ENCODE measurements at regions not wholly inside any gene's neighbourhood (a gene's known extent, or its start where the extent isn't known, plus 50 kb on each side); places are given as distances from the start of the nearest gene placed in this dataset.

DNA sequence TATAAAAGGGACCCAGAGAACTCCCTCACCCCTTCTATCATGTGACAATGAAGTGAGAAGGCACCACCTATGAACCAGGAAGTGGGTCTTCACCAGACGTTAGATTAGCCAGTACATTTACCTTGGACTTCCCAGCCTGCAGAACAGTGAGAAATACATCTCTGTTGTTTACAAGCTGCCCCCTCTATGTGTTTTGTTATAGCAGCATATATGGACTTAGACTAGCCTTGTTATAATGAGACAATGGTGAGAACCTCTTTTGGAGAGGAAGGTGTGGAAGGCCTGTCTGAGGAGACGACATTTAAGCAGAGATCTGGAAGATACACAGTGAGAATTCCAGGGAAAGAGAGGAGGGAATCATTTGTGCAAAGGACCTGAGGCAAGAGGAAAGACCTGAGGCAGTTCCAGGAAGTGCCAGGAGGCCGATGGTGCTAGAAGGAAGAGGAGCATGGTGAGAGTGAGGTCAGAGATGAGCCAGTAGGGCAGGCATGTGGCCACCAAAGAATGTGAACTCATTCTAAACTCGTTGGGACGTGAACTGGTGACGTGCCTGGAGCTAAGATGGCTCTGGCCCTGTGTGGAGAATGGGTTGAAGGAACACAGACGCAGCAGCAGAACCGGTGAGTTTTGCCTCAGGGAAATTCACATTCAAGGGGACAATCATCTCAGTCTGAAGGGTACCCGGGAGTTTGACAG lies 98.9 kb upstream of the IRF2BP2 start:
- no peak for DNase-seq

GRCh38 chr1:234707641-234708040 lies 97.7 kb upstream of the IRF2BP2 start:
- no peak for DNase-seq

DNA sequence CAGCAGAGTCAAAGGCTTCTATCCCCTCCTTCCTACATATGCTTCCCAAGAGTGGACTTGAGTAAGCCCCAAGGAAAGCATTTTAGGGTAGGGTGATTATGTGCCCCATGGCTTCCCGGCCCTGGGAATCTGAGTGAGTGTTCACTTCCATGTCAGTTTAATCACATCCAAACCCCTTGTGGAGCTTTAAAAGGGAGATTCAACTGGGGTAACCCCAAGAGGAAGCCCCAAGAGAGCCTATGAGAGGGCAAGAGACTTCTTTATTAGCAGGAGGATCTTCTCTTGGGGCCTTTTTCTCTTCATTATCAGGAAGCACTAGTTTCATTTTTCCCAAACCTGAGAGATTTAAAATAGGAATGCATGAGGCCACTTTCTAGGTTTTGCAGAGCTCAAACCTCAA lies 97.0 kb upstream of the IRF2BP2 start:
- no peak for DNase-seq

DNA sequence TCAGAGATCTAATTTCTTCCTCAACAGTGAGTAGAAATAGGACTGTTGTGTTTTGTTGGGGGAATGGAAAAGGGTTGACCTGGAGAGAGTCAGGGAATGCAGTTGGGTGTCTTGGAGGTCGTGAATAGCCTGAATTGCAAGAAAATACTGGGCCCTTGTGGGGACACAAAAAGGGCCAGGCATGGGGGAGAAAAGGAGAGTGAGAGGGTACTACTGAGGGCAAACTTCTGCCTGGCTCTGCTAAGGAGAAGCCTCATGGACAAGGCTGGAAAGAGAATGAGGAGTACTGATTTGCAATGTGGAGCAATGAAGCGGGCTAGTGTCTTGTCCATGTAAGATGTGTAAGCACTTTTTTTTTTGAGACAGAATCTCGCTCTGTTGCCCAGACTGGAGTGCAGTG lies 96.2 kb upstream of the IRF2BP2 start:
- no peak for DNase-seq

DNA sequence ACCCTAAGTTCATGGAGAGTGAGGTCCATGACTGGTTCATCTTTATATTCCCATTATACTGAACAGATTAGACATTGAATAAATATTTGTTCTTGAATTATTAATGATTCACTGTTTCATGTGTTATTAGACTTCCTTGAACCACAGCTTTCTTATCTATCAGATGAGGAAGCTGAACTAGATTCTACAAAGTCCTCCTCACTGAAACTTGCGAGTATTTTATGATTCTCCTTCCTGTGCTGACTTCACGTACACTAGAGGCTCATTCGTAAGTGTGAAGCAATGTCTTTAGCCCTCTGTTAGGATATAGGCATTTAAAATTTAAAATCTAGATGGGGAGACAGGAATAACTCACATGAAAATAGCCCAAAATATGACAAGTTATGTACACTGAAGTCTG lies 95.6 kb upstream of the IRF2BP2 start:
- no peak for DNase-seq

DNA sequence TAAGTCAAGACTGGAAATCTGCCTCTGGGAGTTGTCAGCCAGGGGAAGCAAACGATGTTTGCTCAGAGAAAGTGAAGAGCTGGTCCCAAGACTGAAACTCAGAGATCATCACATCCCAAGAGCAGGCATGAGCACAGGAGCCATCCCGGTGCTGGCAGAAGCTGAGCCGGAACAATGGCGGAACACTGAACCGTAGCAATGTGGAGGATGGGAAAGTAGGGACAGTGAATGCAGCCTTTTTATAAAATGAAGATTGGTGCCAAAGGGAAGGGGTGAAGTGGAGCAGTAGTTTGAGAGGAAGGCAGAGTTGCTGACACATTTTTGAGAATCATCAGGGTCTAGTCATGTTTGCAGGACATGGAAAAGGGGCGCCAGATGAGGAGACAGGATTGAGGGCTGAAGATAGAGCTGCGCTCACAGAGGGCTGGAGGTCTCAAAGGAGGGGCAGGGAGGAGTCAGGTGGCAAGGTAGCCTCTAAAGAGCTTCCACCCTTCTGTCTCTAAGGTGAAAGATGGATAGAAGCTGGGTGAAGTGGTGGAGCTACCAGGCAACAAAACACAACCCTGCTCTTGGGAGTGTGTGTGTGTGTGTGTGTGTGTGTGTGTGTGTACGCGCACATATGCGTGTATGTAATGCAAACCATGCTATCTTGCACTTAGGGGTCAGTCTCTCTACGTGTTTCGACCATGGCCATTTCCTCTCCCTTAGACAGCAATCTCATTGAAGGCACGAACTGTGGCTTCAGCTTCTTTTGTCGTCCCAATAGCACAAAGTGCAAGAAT lies 94.3 kb upstream of the IRF2BP2 start:
- no peak for DNase-seq

- no peak for DNase-seq
Observed at GRCh38 chr1:234702342-234703000, 92.5 kb upstream of the IRF2BP2 start.

DNA sequence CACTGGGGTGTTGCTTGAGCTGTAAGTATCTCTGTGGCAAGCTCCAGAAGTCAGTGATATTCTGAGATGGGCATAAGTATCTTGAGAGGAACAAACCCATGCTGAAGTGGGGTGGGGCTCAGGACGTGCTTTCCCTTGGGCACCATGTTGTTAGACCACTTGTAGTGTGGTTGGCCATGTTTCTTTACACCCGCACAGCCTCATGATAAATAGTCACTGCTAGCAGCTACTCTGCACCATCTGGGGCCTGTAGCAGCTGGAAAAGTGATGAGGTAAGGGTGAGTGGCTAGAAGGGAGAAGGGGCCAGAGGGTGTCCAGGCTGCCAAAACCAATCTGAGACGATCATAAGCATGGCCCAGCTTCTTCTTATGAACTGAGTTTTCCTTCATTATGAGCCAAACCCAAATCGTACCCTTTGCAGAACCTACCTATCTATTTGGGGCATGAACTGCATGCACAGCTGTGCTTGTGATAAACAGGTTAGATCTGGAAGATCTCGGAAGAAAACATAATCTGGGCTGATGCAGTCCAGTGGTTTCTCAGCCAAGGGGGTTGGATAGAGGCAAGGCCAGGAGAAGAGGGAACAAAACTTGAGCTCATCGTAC lies 91.9 kb upstream of the IRF2BP2 start:
- DNase-seq, result no peak

DNA sequence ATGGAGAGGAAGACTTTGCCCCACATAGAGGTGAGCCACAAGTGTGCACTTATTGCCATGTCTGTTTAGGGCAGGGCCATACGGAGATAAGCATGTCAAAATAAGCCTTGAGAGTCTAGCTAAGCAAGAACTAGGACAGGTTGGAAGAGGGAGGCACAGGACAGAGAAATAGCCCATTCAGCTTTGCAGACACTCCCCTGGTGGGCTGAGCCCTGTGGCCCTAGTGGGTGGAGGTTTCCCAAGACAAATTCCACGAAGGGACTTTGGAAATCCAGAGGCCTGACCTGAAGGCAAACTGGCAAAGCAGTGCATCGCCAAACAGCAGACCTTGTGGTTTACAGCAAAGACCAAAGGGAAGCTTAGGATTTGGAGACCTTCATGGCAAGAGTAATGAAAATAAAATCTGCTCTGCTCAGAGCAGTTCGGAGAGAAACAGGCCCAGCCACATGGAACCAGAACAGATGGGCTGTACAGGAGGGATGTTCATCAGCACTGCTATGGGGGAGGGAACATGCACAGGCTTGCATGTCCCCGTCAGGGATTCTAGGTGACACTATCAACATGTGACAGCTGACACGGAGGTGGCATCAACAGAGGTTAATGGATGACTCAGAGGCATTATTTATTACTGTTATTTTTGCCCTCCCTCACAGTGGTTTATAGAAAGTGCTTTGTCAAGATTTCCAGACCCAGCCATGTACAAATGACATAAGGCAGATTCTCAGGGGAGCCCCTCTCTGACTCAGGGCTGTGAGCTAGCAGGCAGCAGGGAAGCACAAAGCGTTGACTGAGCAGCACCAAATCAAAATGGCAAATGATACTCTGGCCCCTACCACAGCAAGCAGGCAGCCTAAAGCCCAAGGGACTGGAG lies 90.1 kb upstream of the IRF2BP2 start:
- peak; percentile 31 for DNase-seq

DNA sequence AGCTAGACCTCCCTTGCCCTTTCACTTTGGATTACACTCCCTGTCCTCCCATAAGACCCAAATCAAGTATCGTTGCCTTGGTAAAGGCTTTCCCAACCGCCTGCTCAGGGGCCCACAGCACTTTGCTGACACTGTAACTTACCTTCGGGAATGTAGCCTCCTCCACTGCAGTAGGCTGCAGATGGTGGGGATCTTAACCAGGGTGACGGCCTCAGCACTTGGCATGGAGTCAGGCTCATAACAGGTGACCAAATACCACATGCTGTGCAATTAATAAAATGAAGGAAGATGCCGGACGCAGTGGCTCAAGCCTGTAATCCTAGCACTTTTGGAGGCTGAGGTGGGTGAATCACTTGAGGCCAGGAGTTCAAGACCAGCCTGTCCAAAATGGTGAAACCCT lies 88.7 kb upstream of the IRF2BP2 start:
- no peak for DNase-seq

- no peak for DNase-seq
Observed at GRCh38 chr1:234697741-234698140, 87.8 kb upstream of the IRF2BP2 start.

DNA sequence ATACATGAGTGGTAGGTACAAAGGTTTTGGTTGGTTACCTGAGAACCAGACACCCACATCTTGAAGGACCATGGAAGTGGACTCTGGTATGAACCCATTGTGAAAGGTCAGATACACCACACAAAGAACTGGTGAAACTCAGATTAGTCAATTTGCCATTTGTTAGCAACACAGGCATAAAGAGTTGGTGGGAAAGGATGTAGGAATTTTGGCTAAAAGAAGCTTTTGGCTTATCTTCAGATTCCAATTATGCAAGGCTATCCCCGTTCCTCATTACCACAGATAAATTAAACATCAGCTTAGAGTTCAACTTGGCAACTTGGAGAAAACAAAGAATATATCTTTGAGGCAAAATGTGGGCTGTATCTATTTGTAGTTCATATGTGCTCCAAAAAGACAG lies 87.0 kb upstream of the IRF2BP2 start:
- no peak for DNase-seq

DNA sequence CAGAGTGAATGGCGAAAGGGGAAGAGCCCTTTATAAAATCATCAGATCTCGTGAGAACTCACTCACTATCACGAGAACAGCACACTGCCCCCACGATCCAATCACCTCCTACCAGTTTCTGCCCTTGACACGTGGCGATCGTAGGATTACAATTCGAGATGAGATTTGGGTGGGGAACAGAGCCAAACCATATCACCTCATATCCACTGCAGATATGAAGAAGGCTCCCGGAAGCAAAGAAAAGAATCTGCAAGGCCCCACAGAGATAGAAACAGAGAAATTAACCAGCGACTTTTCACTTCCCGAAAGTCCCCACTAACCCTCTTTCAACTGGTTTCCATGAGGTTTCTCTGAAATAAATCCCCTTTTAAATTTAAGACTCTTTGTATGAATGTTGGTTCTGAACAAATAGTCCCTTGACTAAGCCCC lies 86.2 kb upstream of the IRF2BP2 start:
- DNase-seq, result no peak

DNA sequence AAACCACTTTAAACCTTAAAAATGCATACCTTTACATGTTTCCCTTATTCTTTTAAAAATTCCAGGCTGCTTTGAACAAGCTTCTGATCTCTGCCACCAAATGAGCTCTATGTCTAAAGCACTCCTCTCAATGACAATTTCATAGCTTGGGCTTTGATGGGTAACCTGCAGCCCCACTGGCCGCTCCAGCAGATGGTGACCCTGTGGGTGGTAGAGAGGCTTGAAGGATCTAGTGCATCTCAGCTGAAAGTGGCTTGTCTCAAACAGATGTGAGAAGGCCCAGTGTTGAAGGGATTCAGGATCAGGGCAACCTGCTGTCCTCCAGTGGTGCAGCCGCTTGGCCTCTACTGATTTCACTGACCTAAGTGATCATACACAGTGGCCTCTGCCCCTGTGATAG lies 84.7 kb upstream of the IRF2BP2 start:
- DNase-seq, result no peak

- no peak for DNase-seq
Observed at GRCh38 chr1:234692966-234693580, 83.1 kb upstream of the IRF2BP2 start.

DNA sequence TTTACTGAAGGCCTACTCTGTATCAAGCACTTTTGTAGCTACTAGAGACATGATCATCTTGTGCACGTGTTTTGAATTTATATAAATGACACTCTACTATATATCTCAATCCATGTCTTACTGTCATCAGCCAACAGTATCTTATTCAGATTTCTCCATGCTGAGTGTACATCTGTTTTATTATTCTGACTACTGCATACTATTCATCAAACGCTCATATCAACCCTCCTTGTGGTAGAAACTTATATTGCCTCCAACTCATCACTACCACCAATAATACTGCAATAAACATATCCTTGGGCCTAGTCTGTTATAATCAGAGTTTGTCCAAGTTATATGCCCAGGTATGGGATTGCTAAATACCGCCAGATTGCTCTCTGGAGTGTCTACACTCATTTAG lies 81.6 kb upstream of the IRF2BP2 start:
- no peak for DNase-seq

DNA sequence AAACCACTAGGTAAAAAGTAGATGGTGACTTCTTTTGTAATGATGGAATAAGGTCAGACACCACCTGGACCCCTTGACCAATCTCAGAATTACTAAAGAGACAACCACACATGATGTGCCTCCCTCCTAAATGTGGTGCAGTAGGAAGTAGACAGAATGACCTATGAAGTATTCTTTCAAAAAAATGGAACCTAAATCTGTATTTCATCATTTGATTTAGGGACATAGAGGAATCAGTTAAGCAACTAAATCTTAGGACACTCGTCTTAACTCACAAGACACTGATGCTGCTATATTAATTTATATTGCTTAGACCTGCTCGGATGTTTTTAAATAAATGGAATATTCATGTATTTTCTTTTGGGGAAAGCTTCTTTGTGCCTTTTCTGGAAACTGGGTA lies 80.9 kb upstream of the IRF2BP2 start:
- no peak for DNase-seq

DNA sequence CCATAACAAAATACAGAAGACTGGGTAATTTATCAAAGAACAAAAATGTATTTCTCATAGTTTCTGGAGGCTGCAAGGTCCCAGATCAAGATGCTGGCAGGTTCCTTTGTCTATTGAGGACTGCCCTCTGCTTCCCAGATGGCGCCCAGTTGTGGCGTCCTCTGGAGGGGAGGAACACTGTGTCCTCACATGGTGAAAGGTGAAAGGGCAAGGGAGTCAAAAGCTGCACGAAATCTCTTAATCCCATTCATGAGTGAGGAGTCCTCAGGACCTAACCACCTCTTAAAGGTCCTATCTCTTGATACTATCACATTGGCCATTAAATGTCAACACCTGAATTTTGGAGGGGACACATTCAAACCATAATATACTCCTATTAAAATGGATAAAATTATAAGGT lies 79.3 kb upstream of the IRF2BP2 start:
- DNase-seq, result no peak

DNA sequence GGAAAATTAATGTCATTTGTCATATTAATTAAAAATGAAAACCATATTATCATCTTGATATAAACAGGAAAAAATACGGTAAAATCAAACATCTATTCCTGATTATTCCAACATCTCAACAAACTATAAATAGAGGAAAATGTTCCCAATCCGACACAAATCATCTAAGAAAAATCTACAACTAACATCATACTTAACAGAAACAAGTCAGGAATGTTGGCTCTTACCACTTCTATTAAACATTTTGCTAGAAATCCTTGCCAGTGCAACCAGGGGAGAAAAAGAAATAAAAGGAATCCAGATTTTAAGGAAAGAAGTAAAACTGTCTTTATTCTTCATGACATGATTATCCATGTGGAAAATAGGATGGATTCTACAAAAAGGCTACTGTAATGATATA lies 77.0 kb upstream of the IRF2BP2 start:
- no peak for DNase-seq

GRCh38 chr1:234686035-234686434 lies 76.1 kb upstream of the IRF2BP2 start:
- DNase-seq, result no peak

DNA sequence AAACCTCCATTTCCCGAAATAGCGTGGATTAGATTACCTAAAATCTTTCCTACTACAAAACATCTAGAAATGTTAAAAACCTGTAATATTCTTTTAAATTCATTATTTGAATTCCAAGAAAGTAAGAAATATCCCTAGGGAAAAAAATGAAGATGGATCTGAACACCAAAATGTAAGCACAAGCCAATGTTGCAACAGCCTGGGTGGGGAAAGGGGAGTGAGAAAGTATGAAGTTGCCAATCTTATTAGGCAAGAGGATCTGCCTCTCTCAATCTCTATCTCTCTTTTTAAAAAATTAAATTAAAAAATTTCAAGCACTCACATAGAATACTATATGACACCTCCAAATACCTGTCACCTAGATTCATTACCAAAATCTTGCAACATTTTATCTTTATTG lies 74.9 kb upstream of the IRF2BP2 start:
- no peak for DNase-seq
